CD14-positive monocyte (primary cell): ENCODE measurements at regions not wholly inside any gene's neighbourhood (a gene's known extent, or its start where the extent isn't known, plus 50 kb on each side); places are given as distances from the start of the nearest gene placed in this dataset.

ENCODE experiments used
- DNase-seq, 3 donors: peaks; one replicate each; pipeline ENCODE4 v3.0.0-alpha.2; 2011 to 2022
- H2AFZ ChIP-seq: 2 replicates; pipeline ENCODE4 v1.6.0; 2012; ENCODE audit warnings: mild to moderate bottlenecking, low read depth, low read length, inconsistent platforms; ENCODE audit not compliant: insufficient read depth, poor library complexity, severe bottlenecking
- H3K27ac ChIP-seq, 2 donors: 1 replicate in 1 of 2; 2 replicates in 1 of 2; pipeline ENCODE4 v1.5.1; 2012 to 2013; ENCODE audit warnings: low read length in 2 of 2, control low read depth in 1 of 2, inconsistent platforms in 1 of 2, low read depth in 1 of 2, mild to moderate bottlenecking in 1 of 2
- H3K27me3 ChIP-seq, 2 donors: one replicate each; pipeline versions ENCODE4 v1.6.0 to v1.6.1; 2011 to 2013; ENCODE audit warnings: low read length in 2 of 2; ENCODE audit not compliant: control insufficient read depth in 2 of 2, insufficient read depth in 2 of 2
- H3K36me3 ChIP-seq, 2 donors: replicated peaks in 1 of 2; 1 replicate in 1 of 2; 2 replicates in 1 of 2; pipeline versions ENCODE4 v1.5.1 to v1.6.1; 2012 to 2013; ENCODE audit warnings: low read length in 2 of 2, control low read depth in 1 of 2, inconsistent platforms in 1 of 2, mild to moderate bottlenecking in 1 of 2; ENCODE audit not compliant: insufficient read depth in 2 of 2, control insufficient read depth in 1 of 2
- H3K4me1 ChIP-seq, 2 donors: 1 replicate in 1 of 2; 2 replicates in 1 of 2; pipeline versions ENCODE4 v1.5.1 to v1.6.1; 2012 to 2013; ENCODE audit warnings: low read length in 2 of 2, control low read depth in 1 of 2, inconsistent platforms in 1 of 2, mild to moderate bottlenecking in 1 of 2, moderate library complexity in 1 of 2; ENCODE audit not compliant: insufficient read depth in 2 of 2, control insufficient read depth in 1 of 2
- H3K4me2 ChIP-seq: replicated peaks from 2 replicates; pipeline ENCODE3; 2012; ENCODE audit warnings: low read length, moderate library complexity, mild to moderate bottlenecking; ENCODE audit not compliant: poor library complexity, severe bottlenecking; ENCODE audit errors: extremely low read depth
- H3K4me3 ChIP-seq, 3 experiments: fragments of 200-600 bp in 1 of 3; sonication (generic) in 1 of 3; replicated peaks in 1 of 3; 1 replicate in 2 of 3; 2 replicates in 1 of 3; pipeline ENCODE4 v1.5.1; 2011 to 2013; ENCODE audit warnings: low read length in 3 of 3, mild to moderate bottlenecking in 3 of 3, control low read depth in 2 of 3, low read depth in 2 of 3, inconsistent platforms in 1 of 3, moderate library complexity in 1 of 3
- H3K79me2 ChIP-seq: 2 replicates; pipeline ENCODE4 v1.6.0; 2012; ENCODE audit warnings: mild to moderate bottlenecking, control low read depth, inconsistent platforms, low read length, moderate library complexity; ENCODE audit not compliant: insufficient read depth
- H3K9ac ChIP-seq: 2 replicates; pipeline ENCODE4 v1.6.0; 2017; ENCODE audit warnings: low read length, mild to moderate bottlenecking; ENCODE audit not compliant: insufficient read depth, poor library complexity, severe bottlenecking
- H3K9me3 ChIP-seq, 2 donors: replicated peaks in 1 of 2; 1 replicate in 1 of 2; 2 replicates in 1 of 2; pipeline versions ENCODE4 v1.5.1 to v1.6.1; 2012 to 2013; ENCODE audit warnings: low read length in 2 of 2, control low read depth in 1 of 2; ENCODE audit not compliant: control insufficient read depth in 1 of 2, insufficient read depth in 1 of 2
- H4K20me1 ChIP-seq: 2 replicates; pipeline ENCODE4 v1.6.0; 2012; ENCODE audit warnings: mild to moderate bottlenecking, low read length, control low read depth, moderate library complexity; ENCODE audit not compliant: insufficient read depth
- H3K27ac Mint-ChIP-seq, 7 donors: one replicate each; pipeline ENCODE4 v1.8.0; 2020; ENCODE audit warnings: mild to moderate bottlenecking in 7 of 7, mixed read lengths in 7 of 7, moderate library complexity in 6 of 7, inconsistent platforms in 2 of 7
- H3K27me3 Mint-ChIP-seq, 3 donors: one replicate each; pipeline ENCODE4 v1.8.0; 2021 to 2022; ENCODE audit warnings: low read depth in 3 of 3, mild to moderate bottlenecking in 3 of 3, mixed read lengths in 3 of 3, moderate library complexity in 3 of 3, inconsistent platforms in 1 of 3
- H3K36me3 Mint-ChIP-seq, 2 donors: one replicate each; pipeline ENCODE4 v1.8.0; 2020; ENCODE audit warnings: mixed read lengths in 2 of 2, inconsistent platforms in 1 of 2, mild to moderate bottlenecking in 1 of 2
- H3K4me1 Mint-ChIP-seq: one replicate; pipeline ENCODE4 v1.8.0; 2020; ENCODE audit warnings: mild to moderate bottlenecking, mixed read lengths
- H3K4me3 Mint-ChIP-seq, 2 donors: one replicate each; pipeline ENCODE4 v1.8.0; 2020; ENCODE audit warnings: mild to moderate bottlenecking in 2 of 2, mixed read lengths in 2 of 2, moderate library complexity in 1 of 2
- H3K9me3 Mint-ChIP-seq, 7 donors: one replicate each; pipeline ENCODE4 v1.8.0; 2020 to 2022; ENCODE audit warnings: mixed read lengths in 7 of 7, mild to moderate bottlenecking in 6 of 7, moderate library complexity in 6 of 7, inconsistent platforms in 2 of 7
- WGBS: methylation state at CpG from one replicate; pipeline ENCODE4 v1.1.5; 2013; ENCODE audit warnings: missing lambda C conversion rate; ENCODE audit not compliant: insufficient coverage; 5-methylcytosine and 5-hydroxymethylcytosine counted together
- intact Hi-C, 2 donors: fragments of 100-400 bp; cut with micrococcal nuclease; formaldehyde crosslinking; loops; one replicate each; pipeline versions ENCODE4 v1.15.0 to v1.15.1; 2023
- TF ChIP-seq, protein P1 (sequence below): fragments of 200-600 bp; IDR thresholded peaks from one replicate; pipeline ENCODE4 v1.8.0; 2022; ENCODE audit warnings: antibody characterized with exemption, mild to moderate bottlenecking

DNA sequence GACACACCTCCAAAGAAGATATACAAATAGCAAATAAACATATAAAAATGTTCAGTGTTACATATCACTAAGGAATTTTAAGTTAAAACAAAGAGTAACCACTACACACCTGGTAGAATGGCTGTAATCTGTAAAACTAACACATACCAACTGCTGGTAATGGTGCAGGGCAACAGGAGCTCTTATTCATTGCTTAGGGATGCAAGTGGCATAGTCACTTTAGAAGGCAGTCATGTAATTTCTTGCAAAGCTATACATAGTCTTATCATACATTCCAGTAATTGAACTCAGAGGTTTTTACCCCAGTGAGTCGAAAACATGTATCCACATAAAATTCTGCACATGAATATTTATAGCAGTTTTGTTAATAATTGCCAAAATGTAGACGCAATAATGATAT is 906.8 kb upstream of the CITED2 start:
- TF ChIP-seq, protein P1, sequence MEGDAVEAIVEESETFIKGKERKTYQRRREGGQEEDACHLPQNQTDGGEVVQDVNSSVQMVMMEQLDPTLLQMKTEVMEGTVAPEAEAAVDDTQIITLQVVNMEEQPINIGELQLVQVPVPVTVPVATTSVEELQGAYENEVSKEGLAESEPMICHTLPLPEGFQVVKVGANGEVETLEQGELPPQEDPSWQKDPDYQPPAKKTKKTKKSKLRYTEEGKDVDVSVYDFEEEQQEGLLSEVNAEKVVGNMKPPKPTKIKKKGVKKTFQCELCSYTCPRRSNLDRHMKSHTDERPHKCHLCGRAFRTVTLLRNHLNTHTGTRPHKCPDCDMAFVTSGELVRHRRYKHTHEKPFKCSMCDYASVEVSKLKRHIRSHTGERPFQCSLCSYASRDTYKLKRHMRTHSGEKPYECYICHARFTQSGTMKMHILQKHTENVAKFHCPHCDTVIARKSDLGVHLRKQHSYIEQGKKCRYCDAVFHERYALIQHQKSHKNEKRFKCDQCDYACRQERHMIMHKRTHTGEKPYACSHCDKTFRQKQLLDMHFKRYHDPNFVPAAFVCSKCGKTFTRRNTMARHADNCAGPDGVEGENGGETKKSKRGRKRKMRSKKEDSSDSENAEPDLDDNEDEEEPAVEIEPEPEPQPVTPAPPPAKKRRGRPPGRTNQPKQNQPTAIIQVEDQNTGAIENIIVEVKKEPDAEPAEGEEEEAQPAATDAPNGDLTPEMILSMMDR, result no peak
- Mint-ChIP-seq H3K36me3 (no peaks in the 10 kb centered on the region), H3K27ac (no peak overlapping the region), H3K4me3 (no peak overlapping the region), H3K9me3 (peaks cover 0 to 3% (median 0%) of the 10 kb centered on the region in 7 donors), H3K4me1 (no peaks in the 10 kb centered on the region), H3K27me3 (no peaks in the 10 kb centered on the region)
- no CpG with 5 or more reads among the region's 2 CpGs for WGBS
- H3K36me3 ChIP-seq, result no peaks in the 10 kb centered on the region
- no peaks in the 10 kb centered on the region for H3K9me3 ChIP-seq
- no peak overlapping the region for H3K4me3 ChIP-seq
- no peak overlapping the region for H3K27ac ChIP-seq
- H3K27me3 ChIP-seq, result no peaks in the 10 kb centered on the region
- no peak for DNase-seq
- no peaks in the 10 kb centered on the region for H3K79me2 ChIP-seq
- H2AFZ ChIP-seq, result no peak overlapping the region
- no peaks in the 10 kb centered on the region for H4K20me1 ChIP-seq
- H3K9ac ChIP-seq, result no peak overlapping the region
- H3K4me2 ChIP-seq, result no peak overlapping the region
- H3K4me1 ChIP-seq, result no peaks in the 10 kb centered on the region
- intact Hi-C loops, result loop anchor here in 1 of 2 donors (10.0 kb wide), 1 partner anchor 1176 kb away; no protein-coding TSS in a partner anchor

DNA sequence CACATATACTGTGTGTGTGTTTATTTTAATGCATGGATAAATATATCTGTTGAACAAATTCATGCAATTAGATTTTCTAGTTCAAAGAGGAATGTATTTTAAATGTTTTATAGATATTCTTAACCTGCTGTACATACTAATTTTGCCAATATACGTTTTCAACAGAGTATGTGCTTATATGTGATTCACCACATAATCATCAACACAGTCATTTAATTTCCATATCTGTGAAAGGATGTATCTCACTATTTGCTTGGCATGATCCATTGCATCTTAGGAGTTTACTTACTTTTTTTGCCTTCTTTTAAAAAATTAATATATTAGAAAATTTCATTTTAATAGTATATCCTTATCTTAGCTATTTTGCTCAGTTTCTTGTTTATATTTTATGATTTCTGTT is 902.3 kb upstream of the CITED2 start:
- Mint-ChIP-seq H3K27me3 (no peaks in the 10 kb centered on the region), H3K4me3 (no peak overlapping the region), H3K27ac (no peak overlapping the region), H3K36me3 (no peaks in the 10 kb centered on the region), H3K9me3 (peaks cover 0 to 3% (median 0%) of the 10 kb centered on the region in 7 donors), H3K4me1 (peaks cover 2% of the 10 kb centered on the region)
- Histone ChIP-seq H3K79me2 (no peaks in the 10 kb centered on the region), H3K27me3 (no peaks in the 10 kb centered on the region), H3K9me3 (no peaks in the 10 kb centered on the region), H3K27ac (no peak overlapping the region), H4K20me1 (no peaks in the 10 kb centered on the region), H2AFZ (no peak overlapping the region), H3K9ac (no peak overlapping the region), H3K4me1 (no peaks in the 10 kb centered on the region), H3K36me3 (no peaks in the 10 kb centered on the region), H3K4me3 (no peak overlapping the region), H3K4me2 (no peak overlapping the region)
- DNase-seq, result no peak
- intact Hi-C loops, result no loop called here
- no CpG with 5 or more reads among the region's 1 CpG for WGBS
- TF ChIP-seq, protein P1, result no peak
